ENCODE measurements at regions not wholly inside any gene's neighbourhood (a gene's known extent, or its start where the extent isn't known, plus 50 kb on each side); places are given as distances from the start of the nearest gene placed in this dataset.

DNA sequence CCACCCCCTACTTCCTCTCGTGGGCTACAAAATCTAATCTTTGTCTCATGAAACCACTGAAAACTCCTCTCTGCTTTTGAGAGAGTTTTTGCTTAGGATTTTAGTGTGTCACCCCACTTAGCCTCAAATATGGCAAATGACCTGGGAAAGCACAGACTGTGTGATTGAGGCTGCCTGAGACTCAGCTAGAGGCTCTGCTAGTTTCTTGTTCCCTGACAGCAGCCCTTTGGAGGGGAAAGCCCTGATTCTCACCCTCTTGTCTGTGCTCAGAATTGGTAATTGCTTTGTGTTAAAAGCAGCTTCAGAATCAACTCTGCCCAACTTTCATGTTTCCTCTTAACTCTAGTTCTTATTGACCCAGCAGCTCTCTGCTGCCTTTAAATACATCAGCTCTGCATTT, 85.6 kb upstream of the ZP4 start:
- H3K4me1 ChIP-seq (ENCODE audit: control insufficient read depth in 4 of 4, insufficient read depth in 4 of 4, low read length in 3 of 4): no peaks in the 10 kb centered on the region
- no peak for DNase-seq (ENCODE audit: low spot score)
- 49% methylated on average over 1 of the region's 1 CpG for WGBS
- no peak overlapping the region for H3K27ac ChIP-seq (ENCODE audit: low read depth in 1 of 2, low read length in 2 of 2)
- H3K4me3 ChIP-seq (ENCODE audit: low read depth in 1 of 3, low read length in 3 of 3): no peak overlapping the region
- H3K9me3 ChIP-seq (ENCODE audit: control insufficient read depth in 4 of 4, low read length in 3 of 4): no peaks in the 10 kb centered on the region
- TF ChIP-seq FOXA2 (IDR thresholded peaks at IDR 0.05) (no peak), NR2F2 (IDR thresholded peaks at IDR 0.05) (no peak), TAF1 (conservative IDR thresholded peaks at IDR 0.05) (no peak), HNF4G (IDR thresholded peaks at IDR 0.05) (no peak), SP1 (IDR thresholded peaks at IDR 0.05) (no peak)
- TF ChIP-seq, protein P1, sequence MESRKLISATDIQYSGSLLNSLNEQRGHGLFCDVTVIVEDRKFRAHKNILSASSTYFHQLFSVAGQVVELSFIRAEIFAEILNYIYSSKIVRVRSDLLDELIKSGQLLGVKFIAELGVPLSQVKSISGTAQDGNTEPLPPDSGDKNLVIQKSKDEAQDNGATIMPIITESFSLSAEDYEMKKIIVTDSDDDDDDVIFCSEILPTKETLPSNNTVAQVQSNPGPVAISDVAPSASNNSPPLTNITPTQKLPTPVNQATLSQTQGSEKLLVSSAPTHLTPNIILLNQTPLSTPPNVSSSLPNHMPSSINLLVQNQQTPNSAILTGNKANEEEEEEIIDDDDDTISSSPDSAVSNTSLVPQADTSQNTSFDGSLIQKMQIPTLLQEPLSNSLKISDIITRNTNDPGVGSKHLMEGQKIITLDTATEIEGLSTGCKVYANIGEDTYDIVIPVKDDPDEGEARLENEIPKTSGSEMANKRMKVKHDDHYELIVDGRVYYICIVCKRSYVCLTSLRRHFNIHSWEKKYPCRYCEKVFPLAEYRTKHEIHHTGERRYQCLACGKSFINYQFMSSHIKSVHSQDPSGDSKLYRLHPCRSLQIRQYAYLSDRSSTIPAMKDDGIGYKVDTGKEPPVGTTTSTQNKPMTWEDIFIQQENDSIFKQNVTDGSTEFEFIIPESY (IDR thresholded peaks at IDR 0.05): no peak
- TF ChIP-seq, protein P2, sequence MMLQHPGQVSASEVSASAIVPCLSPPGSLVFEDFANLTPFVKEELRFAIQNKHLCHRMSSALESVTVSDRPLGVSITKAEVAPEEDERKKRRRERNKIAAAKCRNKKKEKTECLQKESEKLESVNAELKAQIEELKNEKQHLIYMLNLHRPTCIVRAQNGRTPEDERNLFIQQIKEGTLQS (IDR thresholded peaks at IDR 0.05): no peak
- H3K27me3 ChIP-seq (ENCODE audit: control insufficient read depth in 4 of 4, insufficient read depth in 4 of 4, low read length in 3 of 4): no peaks in the 10 kb centered on the region
- H3K9ac ChIP-seq (ENCODE audit: low read depth in 1 of 2, low read length in 2 of 2): no peak overlapping the region
- H3K36me3 ChIP-seq (ENCODE audit: control insufficient read depth in 4 of 4, insufficient read depth in 3 of 4, low read depth in 1 of 4, low read length in 3 of 4): no peaks in the 10 kb centered on the region

DNA sequence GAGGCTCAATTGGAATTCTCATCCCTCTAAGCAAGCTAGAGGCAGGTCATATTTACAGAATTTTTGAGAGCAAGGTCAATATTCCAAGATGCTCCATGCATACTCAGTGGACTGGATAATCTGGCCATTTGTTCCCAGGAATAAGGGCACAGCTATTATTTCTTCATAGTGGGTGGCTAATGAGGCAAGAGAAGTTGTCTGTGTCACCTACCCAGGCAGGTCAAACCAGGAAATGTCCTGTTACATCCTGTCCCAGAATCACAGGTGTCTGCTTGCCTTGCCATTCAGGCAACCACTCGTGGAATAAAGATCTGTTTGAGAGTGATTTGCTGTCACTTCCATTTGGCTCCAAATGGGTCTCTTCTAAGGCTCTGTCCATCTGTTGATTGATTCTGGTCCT, 85.2 kb upstream of the ZP4 start:
- no peak overlapping the region for H3K4me3 ChIP-seq (ENCODE audit: low read depth in 1 of 3, low read length in 3 of 3)
- no peak overlapping the region for H3K9ac ChIP-seq (ENCODE audit: low read depth in 1 of 2, low read length in 2 of 2)
- DNase-seq (ENCODE audit: low spot score): no peak
- H3K9me3 ChIP-seq (ENCODE audit: control insufficient read depth in 4 of 4, low read length in 3 of 4): no peaks in the 10 kb centered on the region
- TF ChIP-seq HNF4A (conservative IDR thresholded peaks at IDR 0.05) (no peak), RAD21 (IDR thresholded peaks at IDR 0.05) (no peak), GABPA (IDR thresholded peaks at IDR 0.05 in 1 of 2, conservative IDR thresholded peaks at IDR 0.05 in 1 of 2) (no peak)
- TF ChIP-seq, protein P3, sequence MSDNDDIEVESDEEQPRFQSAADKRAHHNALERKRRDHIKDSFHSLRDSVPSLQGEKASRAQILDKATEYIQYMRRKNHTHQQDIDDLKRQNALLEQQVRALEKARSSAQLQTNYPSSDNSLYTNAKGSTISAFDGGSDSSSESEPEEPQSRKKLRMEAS (IDR thresholded peaks at IDR 0.05): no peak
- TF ChIP-seq, protein P1 (IDR thresholded peaks at IDR 0.05): no peak
- WGBS: 44% methylated on average over 1 of the region's 1 CpG
- no peaks in the 10 kb centered on the region for H3K36me3 ChIP-seq (ENCODE audit: control insufficient read depth in 4 of 4, insufficient read depth in 3 of 4, low read depth in 1 of 4, low read length in 3 of 4)
- no peak overlapping the region for H3K27ac ChIP-seq (ENCODE audit: low read depth in 1 of 2, low read length in 2 of 2)
- H3K27me3 ChIP-seq (ENCODE audit: control insufficient read depth in 4 of 4, insufficient read depth in 4 of 4, low read length in 3 of 4): no peaks in the 10 kb centered on the region
- no peaks in the 10 kb centered on the region for H3K4me1 ChIP-seq (ENCODE audit: control insufficient read depth in 4 of 4, insufficient read depth in 4 of 4, low read length in 3 of 4)

DNA sequence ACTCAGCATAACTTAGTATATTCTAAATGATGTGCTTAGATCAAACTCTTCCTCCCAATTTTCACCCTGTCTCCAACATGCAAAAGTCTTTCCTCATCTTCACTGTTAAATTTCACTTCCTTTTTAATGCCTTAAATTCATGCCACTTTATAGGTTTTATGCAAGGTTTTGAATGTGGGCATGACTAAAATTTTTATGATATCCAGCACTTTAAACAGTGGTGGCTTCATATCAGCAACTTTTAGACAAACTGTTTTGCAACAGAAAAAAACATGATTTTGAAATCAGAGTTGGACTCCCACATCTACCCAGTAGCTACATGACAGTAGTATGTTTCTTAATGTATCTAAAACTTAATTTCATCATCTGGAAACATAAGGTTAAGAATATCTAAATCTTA, 84.7 kb upstream of the ZP4 start:
- no peak overlapping the region for H3K4me3 ChIP-seq (ENCODE audit: low read depth in 1 of 3, low read length in 3 of 3)
- H3K36me3 ChIP-seq (ENCODE audit: control insufficient read depth in 4 of 4, insufficient read depth in 3 of 4, low read depth in 1 of 4, low read length in 3 of 4): no peaks in the 10 kb centered on the region
- TF ChIP-seq, protein P2 (IDR thresholded peaks at IDR 0.05): no peak
- TF ChIP-seq HNF4A (conservative IDR thresholded peaks at IDR 0.05): no peak
- TF ChIP-seq EGR1 (IDR thresholded peaks at IDR 0.05; ENCODE audit: low read depth in 2 of 2): no peak
- no peak for TF ChIP-seq HNF4G (IDR thresholded peaks at IDR 0.05)
- no peak for TF ChIP-seq TAF1 (conservative IDR thresholded peaks at IDR 0.05)
- TF ChIP-seq, protein P1 (IDR thresholded peaks at IDR 0.05): no peak
- no peaks in the 10 kb centered on the region for H3K9me3 ChIP-seq (ENCODE audit: control insufficient read depth in 4 of 4, low read length in 3 of 4)
- no peaks in the 10 kb centered on the region for H3K4me1 ChIP-seq (ENCODE audit: control insufficient read depth in 4 of 4, insufficient read depth in 4 of 4, low read length in 3 of 4)
- H3K9ac ChIP-seq (ENCODE audit: low read depth in 1 of 2, low read length in 2 of 2): no peak overlapping the region
- no peaks in the 10 kb centered on the region for H3K27me3 ChIP-seq (ENCODE audit: control insufficient read depth in 4 of 4, insufficient read depth in 4 of 4, low read length in 3 of 4)
- no peak overlapping the region for H3K27ac ChIP-seq (ENCODE audit: low read depth in 1 of 2, low read length in 2 of 2)
- no peak for DNase-seq (ENCODE audit: low spot score)
